ENCODE measurements at regions not wholly inside any gene's neighbourhood (a gene's known extent, or its start where the extent isn't known, plus 50 kb on each side); places are given as distances from the start of the nearest gene placed in this dataset.

DNA sequence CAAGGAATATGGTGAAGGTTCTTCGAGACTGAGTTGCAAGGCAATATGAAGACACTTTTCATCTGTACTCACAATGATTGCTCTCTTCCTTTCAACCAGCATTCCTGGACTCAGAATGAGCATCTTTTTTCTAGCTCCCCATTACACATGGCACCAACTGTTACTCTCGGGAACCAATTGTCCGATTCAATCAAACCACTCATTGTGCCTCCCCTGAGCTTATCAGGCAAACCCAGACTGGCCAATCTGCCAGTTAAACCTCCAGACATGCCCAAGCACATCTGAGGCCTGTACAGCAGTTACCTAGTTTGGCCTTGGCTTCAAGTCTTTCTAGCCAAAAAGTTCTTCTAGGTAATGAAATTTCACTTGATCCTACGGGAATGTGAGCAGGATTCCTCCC lies 164.1 kb downstream of the ID4 start:
- TF ChIP-seq TCF7L2 (IDR thresholded peaks at IDR 0.05; ENCODE audit: low read depth, low read length) = no peak
- TF ChIP-seq, protein P1, sequence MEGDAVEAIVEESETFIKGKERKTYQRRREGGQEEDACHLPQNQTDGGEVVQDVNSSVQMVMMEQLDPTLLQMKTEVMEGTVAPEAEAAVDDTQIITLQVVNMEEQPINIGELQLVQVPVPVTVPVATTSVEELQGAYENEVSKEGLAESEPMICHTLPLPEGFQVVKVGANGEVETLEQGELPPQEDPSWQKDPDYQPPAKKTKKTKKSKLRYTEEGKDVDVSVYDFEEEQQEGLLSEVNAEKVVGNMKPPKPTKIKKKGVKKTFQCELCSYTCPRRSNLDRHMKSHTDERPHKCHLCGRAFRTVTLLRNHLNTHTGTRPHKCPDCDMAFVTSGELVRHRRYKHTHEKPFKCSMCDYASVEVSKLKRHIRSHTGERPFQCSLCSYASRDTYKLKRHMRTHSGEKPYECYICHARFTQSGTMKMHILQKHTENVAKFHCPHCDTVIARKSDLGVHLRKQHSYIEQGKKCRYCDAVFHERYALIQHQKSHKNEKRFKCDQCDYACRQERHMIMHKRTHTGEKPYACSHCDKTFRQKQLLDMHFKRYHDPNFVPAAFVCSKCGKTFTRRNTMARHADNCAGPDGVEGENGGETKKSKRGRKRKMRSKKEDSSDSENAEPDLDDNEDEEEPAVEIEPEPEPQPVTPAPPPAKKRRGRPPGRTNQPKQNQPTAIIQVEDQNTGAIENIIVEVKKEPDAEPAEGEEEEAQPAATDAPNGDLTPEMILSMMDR (IDR thresholded peaks at IDR 0.05) = no peak

All from Panc1 (cell line).